ENCODE measurements at regions not wholly inside any gene's neighbourhood (a gene's known extent, or its start where the extent isn't known, plus 50 kb on each side); places are given as distances from the start of the nearest gene placed in this dataset.
"Not testable (repeated sequence)": the region's sequence is repeated elsewhere in the genome, so short reads cannot be mapped to it uniquely, and the experiment has no call there.

DNA sequence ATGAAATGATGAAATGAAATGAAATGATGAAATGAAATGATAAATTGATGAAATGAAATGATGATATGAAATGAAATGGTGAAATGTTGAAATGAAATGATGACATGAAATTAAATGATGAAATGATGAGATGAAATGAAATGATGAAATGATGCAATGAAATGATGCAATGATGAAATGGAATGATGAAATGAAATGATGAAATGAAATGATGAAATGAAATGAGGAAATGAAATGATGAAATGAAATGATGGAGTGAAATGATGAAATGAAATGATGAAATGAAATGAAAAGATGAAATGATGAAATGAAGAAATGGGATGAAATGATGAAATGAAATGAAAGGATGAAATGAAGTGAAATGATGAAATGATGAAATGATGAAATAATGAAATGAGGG is 558.9 kb downstream of the TP53TG3F start:
- H3K9me3 ChIP-seq (replicated peaks in 1 of 2; ENCODE audit: control insufficient read depth in 2 of 2, insufficient read depth in 1 of 2, low read depth in 1 of 2, low read length in 2 of 2); H4K91ac ChIP-seq (ENCODE audit: low read depth, low read length, poor library complexity); H3K14ac ChIP-seq (ENCODE audit: low read length); H3K36me3 ChIP-seq (replicated peaks in 1 of 2; ENCODE audit: control insufficient read depth in 2 of 2, insufficient read depth in 2 of 2, low read length in 2 of 2); H3K4ac ChIP-seq (ENCODE audit: low read length); H2BK120ac ChIP-seq (ENCODE audit: low read depth, low read length); H3K9ac ChIP-seq (ENCODE audit: low read depth, low read length, poor library complexity); H4K8ac ChIP-seq (ENCODE audit: low read depth, low read length); H3K18ac ChIP-seq (ENCODE audit: low read length); H3K27ac ChIP-seq (replicated peaks; ENCODE audit: low read length); H3K27me3 ChIP-seq (ENCODE audit: control insufficient read depth in 3 of 3, insufficient read depth in 3 of 3, low read depth in 1 of 3, low read length in 3 of 3); H2AFZ ChIP-seq (ENCODE audit: low read length); H3K79me1 ChIP-seq (ENCODE audit: low read depth, low read length); H2BK12ac ChIP-seq (ENCODE audit: low read length); H2AK5ac ChIP-seq (ENCODE audit: low read depth, low read length); DNase-seq (ENCODE audit: low spot score); H2BK15ac ChIP-seq (ENCODE audit: low read length); H3K23ac ChIP-seq (ENCODE audit: low read depth, low read length, poor library complexity); H2BK5ac ChIP-seq (ENCODE audit: low read length); H3K4me1 ChIP-seq (ENCODE audit: control insufficient read depth in 2 of 2, insufficient read depth in 1 of 2, low read depth in 1 of 2, low read length in 2 of 2); H3K4me3 ChIP-seq (ENCODE audit: low read length in 2 of 2); H3K4me2 ChIP-seq (ENCODE audit: insufficient read depth, low read length, poor library complexity, severe bottlenecking): not testable (repeated sequence)

DNA sequence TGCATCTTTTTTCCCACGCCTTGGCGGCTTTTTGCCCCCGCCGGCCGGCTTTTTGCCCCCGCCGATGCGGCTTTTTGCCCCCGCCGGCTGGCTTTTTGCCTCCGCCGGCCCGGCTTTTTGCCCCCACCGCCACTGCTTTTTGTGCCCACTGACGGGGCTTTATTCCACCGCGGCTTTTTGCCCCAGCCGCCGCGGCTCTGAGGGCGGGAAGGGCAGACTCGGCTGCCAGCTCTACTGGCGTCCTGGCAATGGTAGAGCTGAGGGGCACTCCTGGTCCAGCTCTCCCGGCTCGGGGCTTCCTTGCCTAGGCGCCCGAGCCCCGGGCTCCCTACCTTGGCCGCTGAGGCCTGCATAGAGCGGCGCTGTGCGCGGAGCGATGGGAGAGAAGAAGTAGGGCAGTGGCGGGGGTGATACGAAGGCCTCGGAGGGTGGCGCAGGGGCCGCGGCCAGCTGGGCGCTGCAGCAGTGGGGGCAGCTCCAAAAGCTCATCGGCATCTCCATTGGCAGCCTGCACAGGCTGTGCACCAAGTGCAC is 591.4 kb downstream of the TP53TG3F start:
- no peak overlapping the region for H3K23ac ChIP-seq (ENCODE audit: low read depth, low read length, poor library complexity)
- H3K4ac ChIP-seq (ENCODE audit: low read length) = no peak overlapping the region
- H3K4me1 ChIP-seq (ENCODE audit: control insufficient read depth in 2 of 2, insufficient read depth in 1 of 2, low read depth in 1 of 2, low read length in 2 of 2) = no peaks in the 10 kb centered on the region
- H3K18ac ChIP-seq (ENCODE audit: low read length) = no peak overlapping the region
- no peak overlapping the region for H2AK5ac ChIP-seq (ENCODE audit: low read depth, low read length)
- no peak overlapping the region for H3K4me3 ChIP-seq (ENCODE audit: low read length in 2 of 2)
- no peaks in the 10 kb centered on the region for H3K36me3 ChIP-seq (replicated peaks in 1 of 2; ENCODE audit: control insufficient read depth in 2 of 2, insufficient read depth in 2 of 2, low read length in 2 of 2)
- no peaks in the 10 kb centered on the region for H3K27me3 ChIP-seq (ENCODE audit: control insufficient read depth in 3 of 3, insufficient read depth in 3 of 3, low read depth in 1 of 3, low read length in 3 of 3)
- H2BK15ac ChIP-seq (ENCODE audit: low read length) = no peak overlapping the region
- peaks cover 0 to 3% of the 10 kb centered on the region in 2 donors for H3K9me3 ChIP-seq (replicated peaks in 1 of 2; ENCODE audit: control insufficient read depth in 2 of 2, insufficient read depth in 1 of 2, low read depth in 1 of 2, low read length in 2 of 2)
- H3K79me1 ChIP-seq (ENCODE audit: low read depth, low read length) = no peaks in the 10 kb centered on the region
- DNase-seq (ENCODE audit: low spot score) = no peak
- no peak overlapping the region for H3K27ac ChIP-seq (replicated peaks; ENCODE audit: low read length)
- no peak overlapping the region for H3K14ac ChIP-seq (ENCODE audit: low read length)
- no peak overlapping the region for H2BK12ac ChIP-seq (ENCODE audit: low read length)
- H2BK5ac ChIP-seq (ENCODE audit: low read length) = no peak overlapping the region
- WGBS, 2 donors (ENCODE audit: extremely low coverage in 2 of 2, insufficient read length in 2 of 2, insufficient replicate concordance in 1 of 2) = no CpG with 5 or more reads among the region's 42 CpGs
- H3K9ac ChIP-seq (ENCODE audit: low read depth, low read length, poor library complexity) = no peak overlapping the region
- no peak overlapping the region for H4K8ac ChIP-seq (ENCODE audit: low read depth, low read length)
- H2AFZ ChIP-seq (ENCODE audit: low read length) = no peak overlapping the region
- no peak overlapping the region for H2BK120ac ChIP-seq (ENCODE audit: low read depth, low read length)
- no peak overlapping the region for H3K4me2 ChIP-seq (ENCODE audit: insufficient read depth, low read length, poor library complexity, severe bottlenecking)
- H4K91ac ChIP-seq (ENCODE audit: low read depth, low read length, poor library complexity) = no peak overlapping the region

DNA sequence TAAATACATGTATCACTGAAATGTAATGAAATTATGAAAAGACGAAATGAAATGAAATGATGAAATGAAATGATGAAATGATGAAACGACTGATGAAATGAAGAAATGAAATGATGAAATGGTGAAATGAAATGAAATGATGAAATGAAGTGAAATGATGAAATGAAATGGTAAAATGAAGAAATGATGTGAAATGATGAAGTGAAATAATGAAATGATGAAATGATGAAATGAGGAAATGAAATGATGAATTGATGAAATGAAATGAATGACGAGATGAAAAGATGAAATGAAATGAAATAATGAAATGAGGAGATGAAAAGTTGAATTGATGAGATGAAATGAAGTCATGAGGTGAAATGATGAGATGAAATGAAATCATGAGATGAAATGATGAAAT is 594.7 kb downstream of the TP53TG3F start:
- no peak overlapping the region for H3K9ac ChIP-seq (ENCODE audit: low read depth, low read length, poor library complexity)
- no peaks in the 10 kb centered on the region for H3K27me3 ChIP-seq (ENCODE audit: control insufficient read depth in 3 of 3, insufficient read depth in 3 of 3, low read depth in 1 of 3, low read length in 3 of 3)
- H3K18ac ChIP-seq (ENCODE audit: low read length) = no peak overlapping the region
- H2AFZ ChIP-seq (ENCODE audit: low read length) = no peak overlapping the region
- H3K14ac ChIP-seq (ENCODE audit: low read length) = no peak overlapping the region
- no peak overlapping the region for H2BK120ac ChIP-seq (ENCODE audit: low read depth, low read length)
- H3K9me3 ChIP-seq (replicated peaks in 1 of 2; ENCODE audit: control insufficient read depth in 2 of 2, insufficient read depth in 1 of 2, low read depth in 1 of 2, low read length in 2 of 2) = peaks cover 0 to 3% of the 10 kb centered on the region in 2 donors
- no peak for DNase-seq (ENCODE audit: low spot score)
- no peaks in the 10 kb centered on the region for H3K4me1 ChIP-seq (ENCODE audit: control insufficient read depth in 2 of 2, insufficient read depth in 1 of 2, low read depth in 1 of 2, low read length in 2 of 2)
- no peak overlapping the region for H2AK5ac ChIP-seq (ENCODE audit: low read depth, low read length)
- no peak overlapping the region for H4K91ac ChIP-seq (ENCODE audit: low read depth, low read length, poor library complexity)
- H3K27ac ChIP-seq (replicated peaks; ENCODE audit: low read length) = no peak overlapping the region
- no peak overlapping the region for H2BK5ac ChIP-seq (ENCODE audit: low read length)
- H3K36me3 ChIP-seq (replicated peaks in 1 of 2; ENCODE audit: control insufficient read depth in 2 of 2, insufficient read depth in 2 of 2, low read length in 2 of 2) = no peaks in the 10 kb centered on the region
- H3K4ac ChIP-seq (ENCODE audit: low read length) = no peak overlapping the region
- no peak overlapping the region for H4K8ac ChIP-seq (ENCODE audit: low read depth, low read length)
- H3K4me2 ChIP-seq (ENCODE audit: insufficient read depth, low read length, poor library complexity, severe bottlenecking) = no peak overlapping the region
- no peak overlapping the region for H3K4me3 ChIP-seq (ENCODE audit: low read length in 2 of 2)
- no peak overlapping the region for H2BK15ac ChIP-seq (ENCODE audit: low read length)
- 100% methylated on average over 2 to 3 of the region's 3 CpGs for WGBS, 2 donors (ENCODE audit: extremely low coverage in 2 of 2, insufficient read length in 2 of 2, insufficient replicate concordance in 1 of 2)
- H3K23ac ChIP-seq (ENCODE audit: low read depth, low read length, poor library complexity) = no peak overlapping the region
- no peaks in the 10 kb centered on the region for H3K79me1 ChIP-seq (ENCODE audit: low read depth, low read length)
- H2BK12ac ChIP-seq (ENCODE audit: low read length) = no peak overlapping the region

DNA sequence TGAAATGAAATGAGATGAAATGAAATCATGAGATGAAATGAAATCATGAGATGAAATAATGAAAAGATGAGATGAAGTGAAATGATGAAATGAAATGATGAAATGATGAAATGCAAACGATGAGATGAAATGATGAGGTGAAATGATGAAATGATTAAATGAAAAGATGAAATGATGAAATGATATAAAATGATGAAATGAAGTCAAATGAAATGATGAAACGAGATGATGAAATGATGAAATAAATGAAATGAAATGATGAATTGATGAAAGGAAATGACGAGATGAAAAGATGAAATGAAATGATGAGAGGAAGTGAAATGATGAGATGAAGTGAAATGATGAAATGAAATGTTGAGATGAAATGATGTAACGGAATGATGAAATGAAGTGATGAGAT is 595.6 kb downstream of the TP53TG3F start:
- Histone ChIP-seq H3K18ac (ENCODE audit: low read length) (no peak overlapping the region), H3K4me2 (ENCODE audit: insufficient read depth, low read length, poor library complexity, severe bottlenecking) (no peak overlapping the region), H2AK5ac (ENCODE audit: low read depth, low read length) (no peak overlapping the region), H2AFZ (ENCODE audit: low read length) (no peak overlapping the region), H3K79me1 (ENCODE audit: low read depth, low read length) (no peaks in the 10 kb centered on the region), H4K91ac (ENCODE audit: low read depth, low read length, poor library complexity) (no peak overlapping the region), H3K9ac (ENCODE audit: low read depth, low read length, poor library complexity) (no peak overlapping the region), H3K4me3 (ENCODE audit: low read length in 2 of 2) (no peak overlapping the region), H4K8ac (ENCODE audit: low read depth, low read length) (no peak overlapping the region), H3K23ac (ENCODE audit: low read depth, low read length, poor library complexity) (no peak overlapping the region), H3K27me3 (ENCODE audit: control insufficient read depth in 3 of 3, insufficient read depth in 3 of 3, low read depth in 1 of 3, low read length in 3 of 3) (no peaks in the 10 kb centered on the region), H3K36me3 (replicated peaks in 1 of 2; ENCODE audit: control insufficient read depth in 2 of 2, insufficient read depth in 2 of 2, low read length in 2 of 2) (no peaks in the 10 kb centered on the region), H2BK5ac (ENCODE audit: low read length) (no peak overlapping the region), H2BK120ac (ENCODE audit: low read depth, low read length) (no peak overlapping the region), H2BK15ac (ENCODE audit: low read length) (no peak overlapping the region), H3K27ac (replicated peaks; ENCODE audit: low read length) (no peak overlapping the region), H3K14ac (ENCODE audit: low read length) (no peak overlapping the region), H3K9me3 (replicated peaks in 1 of 2; ENCODE audit: control insufficient read depth in 2 of 2, insufficient read depth in 1 of 2, low read depth in 1 of 2, low read length in 2 of 2) (peaks cover 0 to 3% of the 10 kb centered on the region in 2 donors), H3K4ac (ENCODE audit: low read length) (no peak overlapping the region), H2BK12ac (ENCODE audit: low read length) (no peak overlapping the region), H3K4me1 (ENCODE audit: control insufficient read depth in 2 of 2, insufficient read depth in 1 of 2, low read depth in 1 of 2, low read length in 2 of 2) (no peaks in the 10 kb centered on the region)
- DNase-seq (ENCODE audit: low spot score) = no peak
- 99 to 100% methylated on average over 4 of the region's 4 CpGs for WGBS, 2 donors (ENCODE audit: extremely low coverage in 2 of 2, insufficient read length in 2 of 2, insufficient replicate concordance in 1 of 2)
